H1 (cell line): ENCODE measurements at regions not wholly inside any gene's neighbourhood (a gene's known extent, or its start where the extent isn't known, plus 50 kb on each side); places are given as distances from the start of the nearest gene placed in this dataset.

ENCODE experiments used
- CTCF ChIA-PET: fragments of 300-600 bp; sonication (Branson Sonifier 250); formaldehyde crosslinking; loops from one replicate; lab custom pipeline; 2021; ENCODE audit not compliant: partially characterized antibody; lab: Charles Lee
- POLR2A ChIA-PET: fragments of 300-600 bp; sonication (Branson Sonifier 250); formaldehyde crosslinking; loops from one replicate; lab custom pipeline; 2021; ENCODE audit warnings: inconsistent platforms; ENCODE audit not compliant: partially characterized antibody; lab: Charles Lee
- DNase-seq, 2 experiments: peaks; one replicate each; pipeline versions ENCODE4 v3.0.0 to v3.0.0-alpha.2; 2010 to 2022; ENCODE audit warnings: low spot score in 2 of 2, low read depth in 1 of 2, mixed read lengths in 1 of 2
- FAIRE-seq: peaks from 2 replicates; lab custom pipeline; 2011; peaks lifted over from hg19 to GRCh38; lab: Jason Lieb, UNC
- H2AFZ ChIP-seq: 2 replicates; pipeline ENCODE4 v1.8.1; 2012; ENCODE audit warnings: low read length, inconsistent platforms
- H2AK5ac ChIP-seq: 2 replicates; pipeline ENCODE4 v1.6.1; 2013; ENCODE audit warnings: low read depth, low read length
- H2BK120ac ChIP-seq: replicated peaks from 2 replicates; pipeline ENCODE3; 2013; ENCODE audit warnings: low read depth, low read length, inconsistent platforms
- H2BK12ac ChIP-seq: 2 replicates; pipeline ENCODE4 v1.6.1; 2013; ENCODE audit warnings: low read depth, low read length
- H2BK15ac ChIP-seq: 2 replicates; pipeline ENCODE4 v1.6.1; 2013; ENCODE audit warnings: low read length
- H2BK20ac ChIP-seq: 2 replicates; pipeline ENCODE4 v1.6.1; 2013; ENCODE audit warnings: low read length
- H2BK5ac ChIP-seq: 2 replicates; pipeline ENCODE4 v1.6.1; 2013; ENCODE audit warnings: low read depth, low read length
- H3K14ac ChIP-seq: 2 replicates; pipeline ENCODE4 v1.6.1; 2013; ENCODE audit warnings: inconsistent platforms; ENCODE audit not compliant: insufficient read length
- H3K18ac ChIP-seq: 2 replicates; pipeline ENCODE4 v1.6.1; 2013; ENCODE audit warnings: low read length; ENCODE audit errors: extremely low read depth
- H3K23ac ChIP-seq: 2 replicates; pipeline ENCODE4 v1.6.1; 2013; ENCODE audit warnings: inconsistent platforms; ENCODE audit not compliant: insufficient read length
- H3K23me2 ChIP-seq: 2 replicates; pipeline ENCODE4 v1.6.1; 2013; ENCODE audit warnings: low read depth, low read length
- H3K27ac ChIP-seq: 2 replicates; pipeline ENCODE4 v1.6.1; 2011; ENCODE audit warnings: low read depth, low read length, inconsistent platforms
- H3K27me3 ChIP-seq, 4 experiments: replicated peaks in 1 of 4; 1 replicate in 1 of 4; 2 replicates in 3 of 4; pipeline versions ENCODE4 v1.6.1 to v1.8.1; 2011 to 2013; ENCODE audit warnings: low read length in 3 of 4, mild to moderate bottlenecking in 3 of 4, inconsistent platforms in 2 of 4, mixed read lengths in 2 of 4, moderate library complexity in 1 of 4; ENCODE audit not compliant: control insufficient read depth in 3 of 4, insufficient read depth in 3 of 4; ENCODE audit errors: extremely low read depth in 1 of 4
- H3K36me3 ChIP-seq, 4 experiments: 2 replicates each; pipeline versions ENCODE4 v1.6.1 to v1.8.1; 2011 to 2013; ENCODE audit warnings: mild to moderate bottlenecking in 4 of 4, low read length in 3 of 4, moderate library complexity in 2 of 4, control low read depth in 1 of 4, inconsistent platforms in 1 of 4; ENCODE audit not compliant: insufficient read depth in 4 of 4, control insufficient read depth in 2 of 4
- H3K4ac ChIP-seq: replicated peaks from 2 replicates; pipeline ENCODE3; 2013; ENCODE audit warnings: low read length, low read depth, mixed read lengths, inconsistent platforms; ENCODE audit not compliant: insufficient read length
- H3K4me1 ChIP-seq, 4 experiments: replicated peaks in 1 of 4; 1 replicate in 1 of 4; 2 replicates in 3 of 4; pipeline versions ENCODE4 v1.6.1 to v1.8.1; 2011 to 2013; ENCODE audit warnings: low read length in 3 of 4, inconsistent platforms in 2 of 4, mixed read lengths in 1 of 4; ENCODE audit not compliant: insufficient read depth in 4 of 4, control insufficient read depth in 3 of 4
- H3K4me2 ChIP-seq, 2 experiments: 2 replicates each; pipeline versions ENCODE4 v1.6.1 to v1.8.1; 2011 to 2013; ENCODE audit warnings: low read depth in 2 of 2, low read length in 2 of 2, control low read depth in 1 of 2, inconsistent platforms in 1 of 2, mild to moderate bottlenecking in 1 of 2; ENCODE audit not compliant: insufficient read depth in 1 of 2
- H3K4me3 ChIP-seq, 4 experiments: fragments of 200-600, 300-600 bp in 1 of 4; sonication (generic), shearing (Covaris generic), sonication (Bioruptor Twin) in 1 of 4; 2 replicates each; pipeline versions ENCODE4 v1.5.1 to v1.8.1; 2011 to 2016; ENCODE audit warnings: low read length in 4 of 4, low read depth in 3 of 4, control low read depth in 2 of 4, inconsistent platforms in 2 of 4, mild to moderate bottlenecking in 2 of 4, mixed read lengths in 1 of 4, moderate library complexity in 1 of 4; ENCODE audit not compliant: insufficient read depth in 2 of 4; ENCODE audit errors: extremely low read depth in 1 of 4
- H3K56ac ChIP-seq: replicated peaks from 2 replicates; pipeline ENCODE3; 2013; ENCODE audit warnings: low read depth, mild to moderate bottlenecking, mixed read lengths, low read length, inconsistent platforms; ENCODE audit not compliant: insufficient read length
- H3K79me1 ChIP-seq: 2 replicates; pipeline ENCODE4 v1.6.1; 2013; ENCODE audit warnings: low read depth, low read length, control low read depth
- H3K79me2 ChIP-seq, 2 experiments: 2 replicates each; pipeline versions ENCODE4 v1.6.1 to v1.8.1; 2012 to 2013; ENCODE audit warnings: low read length in 2 of 2, mild to moderate bottlenecking in 2 of 2, inconsistent platforms in 1 of 2; ENCODE audit not compliant: insufficient read depth in 2 of 2, control insufficient read depth in 1 of 2
- H3K9ac ChIP-seq, 4 experiments: replicated peaks in 1 of 4; 1 replicate in 1 of 4; 2 replicates in 3 of 4; pipeline versions ENCODE4 v1.6.1 to v1.8.1; 2011 to 2013; ENCODE audit warnings: low read depth in 3 of 4, low read length in 3 of 4, control low read depth in 2 of 4, mild to moderate bottlenecking in 2 of 4, moderate library complexity in 2 of 4, inconsistent platforms in 1 of 4; ENCODE audit errors: extremely low read depth in 1 of 4
- H3K9me3 ChIP-seq, 2 experiments: 2 replicates each; pipeline versions ENCODE4 v1.6.1 to v1.8.1; 2012 to 2013; ENCODE audit warnings: mild to moderate bottlenecking in 2 of 2, moderate library complexity in 2 of 2, control low read depth in 1 of 2, inconsistent platforms in 1 of 2, low read depth in 1 of 2, low read length in 1 of 2, mixed read lengths in 1 of 2; ENCODE audit not compliant: insufficient read depth in 2 of 2
- H4K20me1 ChIP-seq, 2 experiments: replicated peaks in 1 of 2; 2 replicates each; pipeline versions ENCODE3 to v1.8.1; 2011 to 2013; ENCODE audit warnings: inconsistent platforms in 2 of 2, low read length in 2 of 2, mild to moderate bottlenecking in 1 of 2; ENCODE audit not compliant: insufficient read depth in 2 of 2, control insufficient read depth in 1 of 2
- H4K5ac ChIP-seq: 2 replicates; pipeline ENCODE4 v1.6.1; 2013; ENCODE audit warnings: low read length, low read depth, mixed read lengths, inconsistent platforms; ENCODE audit not compliant: insufficient read length
- H4K8ac ChIP-seq: 2 replicates; pipeline ENCODE4 v1.8.0; 2013; ENCODE audit warnings: mild to moderate bottlenecking, moderate library complexity, low read length, inconsistent platforms; ENCODE audit not compliant: insufficient read depth; ENCODE audit errors: extremely low read depth
- H4K91ac ChIP-seq: replicated peaks from 2 replicates; pipeline ENCODE3; 2013; ENCODE audit warnings: low read length, mixed read lengths, inconsistent platforms; ENCODE audit not compliant: insufficient read length
- EZH2 ChIP-seq: fragments of 200-600 bp; sonication (generic); IDR thresholded peaks from 2 replicates; pipeline ENCODE4 v1.7.1; 2012; ENCODE audit warnings: low read depth, mild to moderate bottlenecking, moderate library complexity, low read length, inconsistent platforms; ENCODE audit not compliant: severe bottlenecking
- POLR2A ChIP-seq, 2 experiments: IDR thresholded peaks; 1 replicate in 1 of 2; 2 replicates in 1 of 2; pipeline ENCODE4 v1.6.1; 2011; ENCODE audit warnings: low read depth in 2 of 2, low read length in 2 of 2, mild to moderate bottlenecking in 2 of 2; ENCODE audit errors: control extremely low read depth in 1 of 2
- SIX5 ChIP-seq: IDR thresholded peaks from 2 replicates; pipeline ENCODE4 v1.6.1; 2011; ENCODE audit warnings: mild to moderate bottlenecking, low read depth, low read length
- WGBS, 2 experiments: shearing (Covaris generic) in 1 of 2; methylation state at CpG; one replicate each; pipeline versions ENCODE4 v1.1.6 to v1.1.7; 2013 to 2015; ENCODE audit warnings: low lambda C conversion rate in 2 of 2, mixed read lengths in 2 of 2, inconsistent platforms in 1 of 2, low coverage in 1 of 2, missing lambda C conversion rate in 1 of 2; ENCODE audit not compliant: insufficient replicate concordance in 2 of 2, insufficient coverage in 1 of 2, insufficient read length in 1 of 2; ENCODE audit errors: extremely low coverage in 1 of 2, missing lambda C conversion rate in 1 of 2; 5-methylcytosine and 5-hydroxymethylcytosine counted together

DNA sequence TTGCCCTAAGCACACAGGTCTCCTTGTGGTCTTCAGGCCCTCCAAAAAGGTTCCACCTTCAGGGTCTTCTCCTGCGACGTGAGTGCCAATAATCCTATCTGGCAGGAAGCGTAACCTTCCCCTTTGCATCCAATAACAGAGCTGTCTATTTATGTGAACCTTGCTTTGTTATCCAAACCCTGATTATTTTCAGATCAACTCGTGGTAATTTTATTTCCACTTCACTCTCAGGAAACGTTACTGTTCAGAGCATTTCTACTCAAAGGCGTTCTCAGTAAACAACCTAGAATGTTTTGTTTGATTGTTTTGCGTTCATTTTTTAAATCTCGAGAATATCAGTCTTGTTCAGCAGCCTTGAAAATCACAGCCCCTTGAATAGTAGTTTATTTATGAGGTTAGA is 232.3 kb upstream of the KLF6 start:
- no peak overlapping the region for H2BK5ac ChIP-seq
- no peaks in the 10 kb centered on the region; the same call in 1 of the 2 replicates for H3K23me2 ChIP-seq
- 87% methylated on average over 8 of the region's 8 CpGs; no CpG with 5 or more reads in 1 of the 2 experiments for WGBS, 2 experiments
- H3K4me3 ChIP-seq, result no peak overlapping the region
- H3K4me1 ChIP-seq, result peaks cover 0 to 2% (median 0%) of the 10 kb centered on the region in 4 experiments; a peak in 1 of 7 replicates
- H2BK120ac ChIP-seq, result no peak overlapping the region
- no peak overlapping the region for H3K56ac ChIP-seq
- H3K18ac ChIP-seq, result no peak overlapping the region
- H4K5ac ChIP-seq, result no peak overlapping the region
- H3K27me3 ChIP-seq, result no peaks in the 10 kb centered on the region
- no peaks in the 10 kb centered on the region for H4K20me1 ChIP-seq
- POLR2A ChIA-PET, result no interaction called here
- no peak for TF ChIP-seq POLR2A (IDR thresholded peaks at IDR 0.05; ENCODE audit: control extremely low read depth in 1 of 2, low read depth in 2 of 2, low read length in 2 of 2)
- no peak for TF ChIP-seq EZH2
- TF ChIP-seq SIX5, result no peak
- TF ChIP-seq, all 59 proteins: peak for 0
- Histone ChIP-seq H4K91ac (no peak overlapping the region), H2BK15ac (no peak overlapping the region), H3K9me3 (no peaks in the 10 kb centered on the region), H2AFZ (no peak overlapping the region), H3K27ac (no peak overlapping the region), H3K4me2 (no peak overlapping the region), H3K14ac (no peak overlapping the region), H4K8ac (no peak overlapping the region), H3K9ac (no peak overlapping the region), H3K79me1 (no peaks in the 10 kb centered on the region), H3K4ac (no peak overlapping the region), H3K36me3 (no peaks in the 10 kb centered on the region), H2AK5ac (no peak overlapping the region), H2BK12ac (no peak overlapping the region), H3K23ac (no peak overlapping the region), H3K79me2 (no peaks in the 10 kb centered on the region), H2BK20ac (no peak overlapping the region)
- DNase-seq (no peak), FAIRE-seq (no peak)
- CTCF ChIA-PET, result no interaction called here
